ENCODE measurements at regions not wholly inside any gene's neighbourhood (a gene's known extent, or its start where the extent isn't known, plus 50 kb on each side); places are given as distances from the start of the nearest gene placed in this dataset.

DNA sequence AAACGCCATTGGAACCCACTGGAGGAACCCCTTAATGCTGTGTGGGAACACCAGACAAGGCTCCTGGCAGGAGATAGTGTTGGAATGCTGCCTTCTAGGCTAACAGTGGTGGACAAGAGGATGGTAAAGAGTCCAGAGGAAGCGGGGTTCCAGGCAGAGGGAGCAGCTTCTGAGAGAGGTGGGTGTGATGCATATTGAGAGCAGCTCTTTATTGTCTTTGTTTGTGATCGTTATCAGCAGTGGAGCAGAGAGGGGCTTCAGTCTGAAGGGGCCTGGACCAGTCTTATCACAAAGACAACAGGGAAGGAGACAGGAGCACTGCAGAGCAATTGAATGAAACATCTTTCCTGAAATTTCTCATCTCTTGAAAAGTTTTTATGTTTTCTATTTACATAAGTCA is 106.8 kb upstream of the PLET1 start:
- Histone ChIP-seq H3K36me3 (ENCODE audit: control insufficient read depth, insufficient read depth, low read length) (no peaks in the 10 kb centered on the region), H3K27me3 (ENCODE audit: control insufficient read depth, insufficient read depth, low read length) (no peaks in the 10 kb centered on the region), H3K4me3 (ENCODE audit: low read depth, low read length) (no peak overlapping the region)
- TF ChIP-seq, protein P1, sequence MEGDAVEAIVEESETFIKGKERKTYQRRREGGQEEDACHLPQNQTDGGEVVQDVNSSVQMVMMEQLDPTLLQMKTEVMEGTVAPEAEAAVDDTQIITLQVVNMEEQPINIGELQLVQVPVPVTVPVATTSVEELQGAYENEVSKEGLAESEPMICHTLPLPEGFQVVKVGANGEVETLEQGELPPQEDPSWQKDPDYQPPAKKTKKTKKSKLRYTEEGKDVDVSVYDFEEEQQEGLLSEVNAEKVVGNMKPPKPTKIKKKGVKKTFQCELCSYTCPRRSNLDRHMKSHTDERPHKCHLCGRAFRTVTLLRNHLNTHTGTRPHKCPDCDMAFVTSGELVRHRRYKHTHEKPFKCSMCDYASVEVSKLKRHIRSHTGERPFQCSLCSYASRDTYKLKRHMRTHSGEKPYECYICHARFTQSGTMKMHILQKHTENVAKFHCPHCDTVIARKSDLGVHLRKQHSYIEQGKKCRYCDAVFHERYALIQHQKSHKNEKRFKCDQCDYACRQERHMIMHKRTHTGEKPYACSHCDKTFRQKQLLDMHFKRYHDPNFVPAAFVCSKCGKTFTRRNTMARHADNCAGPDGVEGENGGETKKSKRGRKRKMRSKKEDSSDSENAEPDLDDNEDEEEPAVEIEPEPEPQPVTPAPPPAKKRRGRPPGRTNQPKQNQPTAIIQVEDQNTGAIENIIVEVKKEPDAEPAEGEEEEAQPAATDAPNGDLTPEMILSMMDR (IDR thresholded peaks at IDR 0.05; ENCODE audit: insufficient read depth, low read length, poor library complexity, severe bottlenecking), result no peak
- no peak for DNase-seq (ENCODE audit: low read depth)

DNA sequence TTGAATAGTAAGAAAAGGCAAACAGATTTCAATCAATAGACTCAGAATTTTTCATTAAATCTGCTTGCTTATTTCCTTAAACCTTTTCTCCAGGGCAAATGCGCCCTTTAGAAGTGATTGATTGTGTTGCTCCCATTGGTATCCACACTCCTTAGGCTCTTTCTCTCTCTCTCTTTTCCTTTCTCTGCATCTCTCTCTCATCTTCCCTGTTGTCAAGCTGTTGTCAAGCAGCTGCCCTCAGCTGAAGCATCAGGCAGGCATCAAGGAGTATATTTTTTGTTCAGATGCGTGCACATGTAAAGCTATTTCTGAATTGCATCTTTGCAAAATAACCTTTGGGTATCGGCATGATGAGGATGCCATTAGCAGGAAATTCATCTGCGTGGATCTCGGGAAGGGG is 107.2 kb upstream of the PLET1 start:
- TF ChIP-seq, protein P1 (IDR thresholded peaks at IDR 0.05; ENCODE audit: insufficient read depth, low read length, poor library complexity, severe bottlenecking), result no peak
- H3K27me3 ChIP-seq (ENCODE audit: control insufficient read depth, insufficient read depth, low read length), result no peaks in the 10 kb centered on the region
- no peak overlapping the region for H3K4me3 ChIP-seq (ENCODE audit: low read depth, low read length)
- no peaks in the 10 kb centered on the region for H3K36me3 ChIP-seq (ENCODE audit: control insufficient read depth, insufficient read depth, low read length)
- no peak for DNase-seq (ENCODE audit: low read depth)

DNA sequence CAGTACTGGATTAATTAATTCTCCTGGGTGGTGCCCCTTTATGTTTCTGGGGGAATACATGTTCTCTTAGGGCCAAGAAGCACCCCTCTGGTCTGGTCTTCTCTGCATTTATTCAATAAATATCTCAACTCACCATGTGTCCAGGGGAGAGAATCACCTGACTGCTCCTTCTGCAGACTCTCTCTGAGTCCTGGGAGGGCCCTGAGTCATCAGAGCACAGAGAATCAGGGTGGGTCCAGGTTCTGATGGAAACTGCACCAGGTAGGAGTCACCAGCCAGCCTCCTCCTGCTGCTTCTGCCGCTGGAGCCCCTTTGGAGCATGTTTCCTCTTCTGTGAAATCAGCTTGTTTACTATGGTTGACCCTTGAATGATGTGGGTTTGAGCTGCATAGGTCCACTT is 107.7 kb upstream of the PLET1 start:
- no peaks in the 10 kb centered on the region for H3K27me3 ChIP-seq (ENCODE audit: control insufficient read depth, insufficient read depth, low read length)
- DNase-seq (ENCODE audit: low read depth), result no peak
- no peak overlapping the region for H3K4me3 ChIP-seq (ENCODE audit: low read depth, low read length)
- TF ChIP-seq, protein P1 (IDR thresholded peaks at IDR 0.05; ENCODE audit: insufficient read depth, low read length, poor library complexity, severe bottlenecking), result no peak
- no peaks in the 10 kb centered on the region for H3K36me3 ChIP-seq (ENCODE audit: control insufficient read depth, insufficient read depth, low read length)

- no peak for DNase-seq (ENCODE audit: low read depth)
- TF ChIP-seq, protein P1 (IDR thresholded peaks at IDR 0.05; ENCODE audit: insufficient read depth, low read length, poor library complexity, severe bottlenecking), result no peak
- no peaks in the 10 kb centered on the region for H3K36me3 ChIP-seq (ENCODE audit: control insufficient read depth, insufficient read depth, low read length)
- no peaks in the 10 kb centered on the region for H3K27me3 ChIP-seq (ENCODE audit: control insufficient read depth, insufficient read depth, low read length)
- H3K4me3 ChIP-seq (ENCODE audit: low read depth, low read length), result no peak overlapping the region
Measured at GRCh38 chr11:112369374-112369773, 108.7 kb upstream of the PLET1 start.

DNA sequence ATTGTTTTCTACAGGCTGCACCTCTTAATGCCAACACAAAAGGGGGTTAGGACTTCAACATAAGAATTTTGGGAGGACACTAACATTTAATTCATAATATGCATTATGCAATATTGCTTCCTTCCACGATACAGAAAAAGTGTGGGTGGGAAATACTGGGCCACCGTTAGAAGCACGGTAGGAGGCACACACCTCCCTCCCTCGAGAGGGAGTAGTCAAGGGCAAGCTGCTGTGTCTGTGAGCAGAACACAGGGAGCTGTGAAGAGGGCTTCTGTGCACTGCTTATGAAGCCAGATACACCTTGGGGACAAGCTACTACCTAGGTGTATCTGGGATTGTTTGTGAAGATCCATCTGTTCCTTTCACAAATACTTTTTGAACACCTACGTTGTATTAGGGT is 109.3 kb upstream of the PLET1 start:
- H3K36me3 ChIP-seq (ENCODE audit: control insufficient read depth, insufficient read depth, low read length), result no peaks in the 10 kb centered on the region
- no peaks in the 10 kb centered on the region for H3K27me3 ChIP-seq (ENCODE audit: control insufficient read depth, insufficient read depth, low read length)
- DNase-seq (ENCODE audit: low read depth), result no peak
- TF ChIP-seq, protein P1 (IDR thresholded peaks at IDR 0.05; ENCODE audit: insufficient read depth, low read length, poor library complexity, severe bottlenecking), result no peak
- no peak overlapping the region for H3K4me3 ChIP-seq (ENCODE audit: low read depth, low read length)

DNA sequence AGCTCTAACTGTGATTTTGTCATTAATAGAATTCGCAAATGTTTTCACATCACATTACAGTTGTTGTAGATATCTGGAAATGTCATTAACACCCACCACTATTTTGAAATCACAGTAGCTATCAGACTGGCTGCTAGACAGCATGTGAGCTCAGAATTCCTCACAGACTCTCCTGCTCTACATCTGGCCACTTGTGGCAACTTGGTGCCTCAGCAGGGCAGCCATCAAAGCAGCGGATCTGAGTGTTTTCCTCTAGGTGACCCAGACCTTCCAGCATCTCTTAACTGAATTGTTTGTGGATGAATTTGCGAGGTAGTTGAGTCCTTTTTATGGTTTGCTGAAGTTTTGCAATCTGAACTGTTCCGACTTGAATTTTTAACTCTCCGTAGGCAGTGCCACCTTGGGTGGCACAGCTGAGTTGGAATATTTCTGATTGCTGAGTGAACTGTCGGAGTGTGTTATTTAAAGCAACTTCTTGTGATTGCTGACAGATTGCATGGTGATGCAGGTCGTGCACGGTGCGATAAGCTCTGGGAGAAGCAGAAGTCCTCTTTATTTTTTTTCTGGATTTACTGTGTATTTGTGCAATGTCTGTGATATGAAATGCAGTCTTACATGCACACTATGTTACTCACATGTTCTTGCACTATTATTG is 114.0 kb upstream of the PLET1 start:
- no peak for DNase-seq (ENCODE audit: low read depth)
- TF ChIP-seq, protein P1 (IDR thresholded peaks at IDR 0.05; ENCODE audit: insufficient read depth, low read length, poor library complexity, severe bottlenecking), result no peak
- Histone ChIP-seq H3K4me3 (ENCODE audit: low read depth, low read length) (no peak overlapping the region), H3K36me3 (ENCODE audit: control insufficient read depth, insufficient read depth, low read length) (no peaks in the 10 kb centered on the region), H3K27me3 (ENCODE audit: control insufficient read depth, insufficient read depth, low read length) (no peaks in the 10 kb centered on the region)
